Upper lobe of right lung (tissue), 1 donor: ENCODE measurements at regions not wholly inside any gene's neighbourhood (a gene's known extent, or its start where the extent isn't known, plus 50 kb on each side); places are given as distances from the start of the nearest gene placed in this dataset.
"Not testable (repeated sequence)": the region's sequence is repeated elsewhere in the genome, so short reads cannot be mapped to it uniquely, and the experiment has no call there.

ENCODE experiments used
- ATAC-seq: fragments of 200-7000 bp; cut with Tn5 transposase; one replicate; pipeline ENCODE4 v1.9.1; 2020; ENCODE audit warnings: mild to moderate bottlenecking, moderate library complexity
- DNase-seq: peaks from one replicate; pipeline ENCODE4 v3.0.0-alpha.2; 2020
- H3K27ac ChIP-seq: fragments of 200-600 bp; one replicate; pipeline ENCODE4 v1.8.0; 2022
- H3K27me3 ChIP-seq: fragments of 200-600 bp; one replicate; pipeline ENCODE4 v1.8.0; 2022; ENCODE audit warnings: mild to moderate bottlenecking
- H3K36me3 ChIP-seq: fragments of 200-600 bp; one replicate; pipeline ENCODE4 v1.8.0; 2022
- H3K4me1 ChIP-seq: fragments of 200-600 bp; one replicate; pipeline ENCODE4 v1.8.0; 2022
- H3K4me3 ChIP-seq: fragments of 200-600 bp; one replicate; pipeline ENCODE4 v1.8.0; 2022; ENCODE audit warnings: mild to moderate bottlenecking
- H3K9me3 ChIP-seq: fragments of 200-600 bp; one replicate; pipeline ENCODE4 v1.8.0; 2022
- CTCF ChIP-seq: fragments of 200-600 bp; IDR thresholded peaks from one replicate; pipeline ENCODE4 v1.8.0; 2022; ENCODE audit warnings: antibody characterized with exemption
- intact Hi-C: fragments of 100-400 bp; cut with DNase I; formaldehyde crosslinking; loops from one replicate; pipeline ENCODE4 v1.11.0; 2022
- donor health status: DM: no; HTN: yes; CAD: no; lungs with severe emphysema.

- Histone ChIP-seq H3K27ac (no peak overlapping the region), H3K36me3 (no peaks in the 10 kb centered on the region), H3K4me1 (peaks cover 29% of the 10 kb centered on the region), H3K4me3 (peak overlapping the region; percentile 10), H3K27me3 (no peaks in the 10 kb centered on the region), H3K9me3 (no peaks in the 10 kb centered on the region)
- ATAC-seq (peak; percentile 37), DNase-seq (no peak)
- TF ChIP-seq CTCF: no peak
- intact Hi-C loops: no loop called here
Observed at GRCh38 chr12:124675881-124676713, 108.7 kb upstream of the NCOR2 start.

- no peak for ATAC-seq
- H3K36me3 ChIP-seq: no peaks in the 10 kb centered on the region
- H3K27me3 ChIP-seq: no peaks in the 10 kb centered on the region
- peaks cover 20% of the 10 kb centered on the region for H3K4me1 ChIP-seq
- no peak for DNase-seq
- no peaks in the 10 kb centered on the region for H3K9me3 ChIP-seq
- H3K4me3 ChIP-seq: no peak overlapping the region
- intact Hi-C loops: no loop called here
- TF ChIP-seq CTCF: no peak
- no peak overlapping the region for H3K27ac ChIP-seq
Observed at GRCh38 chr12:124674937-124675336, 107.5 kb upstream of the NCOR2 start.

- DNase-seq (no peak), ATAC-seq (no peak)
- Histone ChIP-seq H3K4me3 (no peak overlapping the region), H3K4me1 (peaks cover 12% of the 10 kb centered on the region), H3K36me3 (no peaks in the 10 kb centered on the region), H3K27ac (no peak overlapping the region), H3K27me3 (no peaks in the 10 kb centered on the region), H3K9me3 (no peaks in the 10 kb centered on the region)
- TF ChIP-seq CTCF: no peak
- intact Hi-C loops: no loop called here
Observed at GRCh38 chr12:124673801-124674617, 106.6 kb upstream of the NCOR2 start.

- not testable (repeated sequence) for ATAC-seq
Observed at GRCh38 chr12:124669271-124669721, 101.9 kb upstream of the NCOR2 start.

GRCh38 chr12:124668602-124669001, 101.2 kb upstream of the NCOR2 start:
- H3K9me3 ChIP-seq: no peaks in the 10 kb centered on the region
- ATAC-seq: peak; percentile 45
- no peak for TF ChIP-seq CTCF
- intact Hi-C loops: no loop called here
- H3K4me3 ChIP-seq: no peak overlapping the region
- H3K27me3 ChIP-seq: no peaks in the 10 kb centered on the region
- peak overlapping the region; percentile 68 for H3K27ac ChIP-seq
- H3K4me1 ChIP-seq: peaks cover 23% of the 10 kb centered on the region
- no peaks in the 10 kb centered on the region for H3K36me3 ChIP-seq
- no peak for DNase-seq

More at GRCh38 chr12:124669271-124669721, 101.9 kb upstream of the NCOR2 start:
- DNase-seq, H3K27ac ChIP-seq, H3K27me3 ChIP-seq, H3K4me3 ChIP-seq, intact Hi-C loops, H3K36me3 ChIP-seq, H3K9me3 ChIP-seq: not testable (repeated sequence)
- H3K4me1 ChIP-seq: peaks cover 23% of the 10 kb centered on the region
